ENCODE measurements at regions not wholly inside any gene's neighbourhood (a gene's known extent, or its start where the extent isn't known, plus 50 kb on each side); places are given as distances from the start of the nearest gene placed in this dataset.

DNA sequence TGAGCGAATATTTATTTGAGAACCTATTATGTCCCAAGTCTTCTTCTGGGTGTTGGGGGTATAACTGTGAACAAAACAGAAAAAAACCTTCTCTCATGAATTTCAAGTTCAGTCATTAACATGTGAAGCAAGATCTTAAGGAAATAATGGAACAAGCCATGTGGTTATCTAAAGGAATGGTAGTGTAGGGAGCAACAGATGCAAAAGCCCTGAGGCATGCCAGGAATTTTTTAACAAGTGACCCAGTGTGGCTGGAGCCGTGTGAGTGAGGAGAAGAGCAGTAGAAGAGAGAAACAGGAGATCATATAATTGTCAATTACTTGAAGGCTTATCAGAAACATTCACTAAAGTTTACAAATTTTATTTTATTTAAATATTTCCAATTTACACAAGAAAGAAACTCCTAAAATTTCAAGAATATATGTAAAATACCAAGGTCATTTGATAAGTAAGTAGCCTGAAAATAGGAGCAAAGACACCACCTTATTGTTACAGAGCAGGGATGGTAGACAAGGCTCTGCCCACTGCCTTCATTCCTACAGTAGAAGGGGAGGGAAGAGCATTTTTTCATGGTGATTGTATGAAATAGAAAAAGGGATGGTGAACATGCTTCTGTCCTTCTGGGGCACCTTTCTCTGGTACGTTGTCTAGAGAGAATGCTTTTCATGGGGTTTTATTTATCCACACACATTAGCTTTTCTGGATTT is 345.1 kb downstream of the PLOD2 start:
- no peaks in the 10 kb centered on the region for H3K27me3 ChIP-seq (ENCODE audit: insufficient read depth, low read depth, low read length)
- H3K79me2 ChIP-seq (replicated peaks; ENCODE audit: insufficient read depth, low read length) = no peaks in the 10 kb centered on the region
- no peaks in the 10 kb centered on the region for H3K36me3 ChIP-seq (ENCODE audit: insufficient read depth, low read length)
- H3K9me3 ChIP-seq (ENCODE audit: low read length) = no peaks in the 10 kb centered on the region
- H3F3A ChIP-seq (ENCODE audit: insufficient read depth, low read length, poor library complexity, severe bottlenecking) = no peaks in the 10 kb centered on the region
- no peaks in the 10 kb centered on the region for H4K20me1 ChIP-seq (ENCODE audit: insufficient read depth)
- no peak overlapping the region for H3K9ac ChIP-seq (ENCODE audit: low read length)
- no peak overlapping the region for H2AFZ ChIP-seq (ENCODE audit: low read depth, low read length)
- no peak overlapping the region for H3K27ac ChIP-seq (ENCODE audit: low read length)
- TF ChIP-seq, protein P1, sequence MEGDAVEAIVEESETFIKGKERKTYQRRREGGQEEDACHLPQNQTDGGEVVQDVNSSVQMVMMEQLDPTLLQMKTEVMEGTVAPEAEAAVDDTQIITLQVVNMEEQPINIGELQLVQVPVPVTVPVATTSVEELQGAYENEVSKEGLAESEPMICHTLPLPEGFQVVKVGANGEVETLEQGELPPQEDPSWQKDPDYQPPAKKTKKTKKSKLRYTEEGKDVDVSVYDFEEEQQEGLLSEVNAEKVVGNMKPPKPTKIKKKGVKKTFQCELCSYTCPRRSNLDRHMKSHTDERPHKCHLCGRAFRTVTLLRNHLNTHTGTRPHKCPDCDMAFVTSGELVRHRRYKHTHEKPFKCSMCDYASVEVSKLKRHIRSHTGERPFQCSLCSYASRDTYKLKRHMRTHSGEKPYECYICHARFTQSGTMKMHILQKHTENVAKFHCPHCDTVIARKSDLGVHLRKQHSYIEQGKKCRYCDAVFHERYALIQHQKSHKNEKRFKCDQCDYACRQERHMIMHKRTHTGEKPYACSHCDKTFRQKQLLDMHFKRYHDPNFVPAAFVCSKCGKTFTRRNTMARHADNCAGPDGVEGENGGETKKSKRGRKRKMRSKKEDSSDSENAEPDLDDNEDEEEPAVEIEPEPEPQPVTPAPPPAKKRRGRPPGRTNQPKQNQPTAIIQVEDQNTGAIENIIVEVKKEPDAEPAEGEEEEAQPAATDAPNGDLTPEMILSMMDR (IDR thresholded peaks at IDR 0.05; ENCODE audit: poor library complexity, severe bottlenecking) = no peak
- TF ChIP-seq POLR2AphosphoS5 (IDR thresholded peaks at IDR 0.05) (no peak), EP300 (conservative IDR thresholded peaks at IDR 0.05; ENCODE audit: poor library complexity, severe bottlenecking) (no peak), MXI1 (conservative IDR thresholded peaks at IDR 0.05; ENCODE audit: poor library complexity, severe bottlenecking) (no peak), TAF1 (IDR thresholded peaks at IDR 0.05; ENCODE audit: low read depth) (no peak), EZH2 (IDR thresholded peaks at IDR 0.05; ENCODE audit: borderline replicate concordance, insufficient read depth, low read length, poor library complexity, severe bottlenecking) (no peak), SMC3 (conservative IDR thresholded peaks at IDR 0.05; ENCODE audit: poor library complexity) (no peak), REST (IDR thresholded peaks at IDR 0.05; ENCODE audit: borderline replicate concordance) (no peak), RAD21 (conservative IDR thresholded peaks at IDR 0.05) (no peak)
- no peak overlapping the region for H3K4me2 ChIP-seq (ENCODE audit: low read length)
- H3K4me3 ChIP-seq (ENCODE audit: low read length) = no peak overlapping the region
- H3K9me2 ChIP-seq (ENCODE audit: insufficient read depth, low read length) = no peaks in the 10 kb centered on the region

- H3F3A ChIP-seq (ENCODE audit: insufficient read depth, low read length, poor library complexity, severe bottlenecking) = no peaks in the 10 kb centered on the region
- no peaks in the 10 kb centered on the region for H3K36me3 ChIP-seq (ENCODE audit: insufficient read depth, low read length)
- H3K27me3 ChIP-seq (ENCODE audit: insufficient read depth, low read depth, low read length) = no peaks in the 10 kb centered on the region
- H3K9me3 ChIP-seq (ENCODE audit: low read length) = no peaks in the 10 kb centered on the region
- H3K4me3 ChIP-seq (ENCODE audit: low read length) = no peak overlapping the region
- H3K9ac ChIP-seq (ENCODE audit: low read length) = no peak overlapping the region
- H4K20me1 ChIP-seq (ENCODE audit: insufficient read depth) = no peaks in the 10 kb centered on the region
- TF ChIP-seq, protein P1 (IDR thresholded peaks at IDR 0.05; ENCODE audit: poor library complexity, severe bottlenecking) = no peak
- TF ChIP-seq EZH2 (IDR thresholded peaks at IDR 0.05; ENCODE audit: borderline replicate concordance, insufficient read depth, low read length, poor library complexity, severe bottlenecking) (no peak), MXI1 (conservative IDR thresholded peaks at IDR 0.05; ENCODE audit: poor library complexity, severe bottlenecking) (no peak), REST (IDR thresholded peaks at IDR 0.05; ENCODE audit: borderline replicate concordance) (no peak), EP300 (conservative IDR thresholded peaks at IDR 0.05; ENCODE audit: poor library complexity, severe bottlenecking) (no peak), POLR2AphosphoS5 (IDR thresholded peaks at IDR 0.05) (no peak), RAD21 (conservative IDR thresholded peaks at IDR 0.05) (no peak), TAF1 (IDR thresholded peaks at IDR 0.05; ENCODE audit: low read depth) (no peak), SMC3 (conservative IDR thresholded peaks at IDR 0.05; ENCODE audit: poor library complexity) (no peak)
- no peak overlapping the region for H2AFZ ChIP-seq (ENCODE audit: low read depth, low read length)
- H3K4me2 ChIP-seq (ENCODE audit: low read length) = no peak overlapping the region
- no peak overlapping the region for H3K27ac ChIP-seq (ENCODE audit: low read length)
- no peaks in the 10 kb centered on the region for H3K9me2 ChIP-seq (ENCODE audit: insufficient read depth, low read length)
- H3K79me2 ChIP-seq (replicated peaks; ENCODE audit: insufficient read depth, low read length) = no peaks in the 10 kb centered on the region
These were observed 343.0 kb downstream of the PLOD2 start for GRCh38 chr3:145817870-145818483.
